Putamen (tissue), 1 donor: ENCODE measurements at regions not wholly inside any gene's neighbourhood (a gene's known extent, or its start where the extent isn't known, plus 50 kb on each side); places are given as distances from the start of the nearest gene placed in this dataset.
"Not testable (repeated sequence)": the region's sequence is repeated elsewhere in the genome, so short reads cannot be mapped to it uniquely, and the experiment has no call there.

Source experiments
- DNase-seq: peaks from one replicate; pipeline ENCODE4 v3.0.0-alpha.2; 2016; ENCODE audit warnings: low spot score

- DNase-seq: no peak
Measured at GRCh38 chr2:60247471-60247870, 306.0 kb downstream of the BCL11A start.

DNA sequence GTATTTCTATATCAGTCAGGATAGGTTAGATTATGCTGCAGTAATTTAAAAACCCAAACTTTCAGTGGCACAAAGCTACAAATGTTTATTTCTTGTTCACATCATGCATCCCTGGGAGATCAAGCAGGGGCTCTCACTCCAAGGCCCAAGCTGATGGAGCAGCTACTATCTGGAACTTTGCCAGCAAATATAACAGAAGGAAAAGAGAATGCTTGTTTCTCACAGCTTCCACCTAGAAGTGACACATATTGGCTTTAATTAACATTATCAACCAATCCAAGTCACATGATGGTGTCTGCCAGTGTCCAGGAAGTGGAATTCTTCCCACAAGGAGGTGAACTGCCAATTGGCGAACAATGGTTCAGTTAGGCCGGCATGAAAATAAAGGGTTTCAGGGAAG, 306.9 kb downstream of the BCL11A start:
- no peak for DNase-seq

DNA sequence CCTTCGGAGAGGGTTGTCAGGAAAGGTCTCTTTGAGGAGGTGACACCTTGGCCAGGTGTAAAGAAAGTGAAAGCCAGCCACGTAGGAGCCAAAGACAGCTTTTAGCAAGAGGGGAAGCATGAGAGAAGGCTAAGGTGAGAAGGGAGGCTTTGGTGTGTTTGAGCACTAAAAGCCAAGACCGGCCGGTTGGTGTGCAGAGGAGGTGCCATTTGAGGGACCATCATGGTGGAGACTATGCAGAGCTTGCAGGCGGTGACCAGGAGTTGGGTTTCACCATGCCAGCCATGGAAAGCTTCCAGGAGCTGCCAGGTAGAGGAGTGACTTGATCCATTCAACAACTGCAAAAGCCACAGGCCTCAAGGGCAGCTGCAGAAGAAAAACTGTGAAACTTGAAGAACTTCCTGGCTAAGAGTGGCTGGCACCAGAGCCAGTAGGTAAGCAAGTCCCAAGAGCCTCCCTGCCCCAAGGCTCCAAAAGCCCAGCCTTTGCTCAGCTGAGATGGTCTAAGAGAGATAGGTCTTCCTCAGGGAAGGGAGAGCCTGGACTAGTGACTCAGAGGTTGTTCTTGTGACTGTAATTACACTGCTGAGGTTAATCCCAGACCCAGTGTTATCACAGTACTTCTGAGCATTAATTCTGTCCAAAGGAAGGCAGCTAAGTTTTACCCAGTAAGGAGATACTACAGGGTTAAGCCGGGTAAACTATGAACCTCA, 319.0 kb downstream of the BCL11A start:
- no peak for DNase-seq

DNA sequence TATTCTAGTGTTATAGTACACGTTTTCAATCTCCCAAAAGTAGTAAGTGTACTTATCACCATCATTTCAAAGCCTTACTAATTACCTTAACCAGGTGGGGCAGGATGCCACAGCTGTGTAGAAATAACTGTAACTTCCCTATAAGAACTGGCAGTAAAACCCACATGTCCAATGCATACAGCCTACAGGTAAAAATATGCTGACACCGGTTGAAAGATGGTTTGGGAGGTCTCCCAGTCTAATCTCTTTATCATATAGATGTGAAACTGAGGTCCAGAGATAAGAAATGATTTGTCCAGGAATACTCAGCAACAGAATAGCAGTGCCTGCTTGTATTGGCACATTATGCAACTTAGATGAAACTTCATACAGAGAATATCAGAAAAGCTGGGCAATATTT, 322.9 kb downstream of the BCL11A start:
- DNase-seq: no peak

DNA sequence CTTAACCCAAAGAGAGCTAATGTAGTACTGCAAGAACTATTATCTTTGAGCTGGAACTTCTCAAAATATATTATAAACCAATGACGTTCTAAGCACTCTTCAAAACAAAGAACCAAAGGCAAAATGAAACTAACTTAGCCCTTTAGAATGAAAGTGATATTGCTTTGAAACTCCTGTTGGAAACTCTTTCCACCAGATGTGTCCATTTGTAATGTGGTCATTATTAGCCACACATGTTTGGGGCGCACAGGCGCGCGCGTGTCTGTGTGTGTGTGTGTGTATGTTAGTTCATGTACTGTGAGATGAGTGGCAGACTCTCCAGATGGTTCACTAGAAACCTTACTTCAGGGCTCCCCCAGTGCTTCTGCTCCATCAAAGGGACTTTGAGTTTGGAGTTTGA, 323.4 kb downstream of the BCL11A start:
- DNase-seq: no peak

DNA sequence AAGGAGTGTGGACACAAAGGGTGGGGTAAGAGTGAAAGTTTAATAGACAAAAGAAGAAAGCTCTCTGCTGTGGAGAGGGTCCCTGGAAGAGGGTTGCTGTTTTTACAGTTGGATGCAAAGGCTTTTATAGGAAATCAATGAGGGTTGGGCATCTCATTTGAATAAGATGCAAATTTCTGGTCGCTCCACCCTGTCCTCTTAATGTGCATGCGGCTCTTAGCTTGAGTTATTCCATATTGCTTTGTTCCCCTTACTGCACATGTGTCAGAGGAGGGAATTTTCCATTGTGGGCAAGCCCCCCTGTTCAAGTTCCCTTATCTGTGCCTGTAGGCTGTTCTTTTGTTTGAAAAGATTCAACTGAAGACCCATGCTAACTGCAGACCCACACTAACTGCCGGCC, 326.5 kb downstream of the BCL11A start:
- DNase-seq: no peak

- DNase-seq: no peak
Measured at GRCh38 chr2:60226191-60226590, 327.3 kb downstream of the BCL11A start.

DNA sequence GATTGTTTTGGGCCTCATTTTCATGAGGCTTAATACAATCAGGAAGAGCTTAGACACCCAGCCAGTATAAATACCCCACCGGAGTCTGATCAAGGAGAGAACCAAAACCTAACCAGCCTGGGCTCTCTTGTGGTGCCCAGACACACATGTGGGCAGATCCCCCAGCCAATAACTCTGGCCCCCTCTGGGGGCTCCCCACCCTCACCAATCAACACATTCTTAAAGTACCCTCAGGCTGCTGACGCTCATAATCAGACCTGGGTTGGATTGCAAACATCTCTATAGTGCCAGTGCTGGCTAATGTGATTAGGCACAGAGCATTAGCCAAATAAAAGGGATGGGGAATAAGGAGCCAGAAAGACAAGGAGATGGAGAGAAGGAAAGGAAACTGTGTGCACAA, 329.6 kb downstream of the BCL11A start:
- DNase-seq: no peak

- DNase-seq: no peak
Measured at GRCh38 chr2:60221098-60221497, 332.4 kb downstream of the BCL11A start.

- no peak for DNase-seq
Measured at GRCh38 chr2:60219536-60219935, 333.9 kb downstream of the BCL11A start.

DNA sequence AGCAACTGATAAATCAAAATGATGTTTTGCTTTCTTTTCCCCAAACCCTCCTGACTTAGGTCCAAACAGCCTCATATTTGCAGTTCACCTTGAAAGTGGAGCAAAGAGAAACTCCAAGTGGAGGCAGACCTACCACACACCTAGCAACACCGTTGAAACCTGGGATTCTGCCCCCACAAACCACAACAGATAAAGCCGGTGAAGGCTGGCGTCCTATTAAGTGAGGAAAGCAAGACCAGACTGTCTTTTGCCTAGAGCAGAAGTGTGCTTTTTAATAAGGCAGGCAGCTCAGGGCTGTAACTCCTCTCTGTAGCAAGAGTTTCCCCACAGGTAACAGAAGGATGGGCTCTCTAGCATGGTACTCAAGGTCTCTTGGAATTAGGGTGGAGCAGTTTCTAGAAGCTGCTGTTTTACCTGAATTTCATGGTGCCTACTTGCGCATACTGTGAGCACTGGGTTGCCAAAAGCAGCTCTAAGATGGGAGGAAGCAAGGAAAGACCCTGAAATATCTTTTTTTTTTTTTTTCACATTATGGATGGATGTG, 336.9 kb downstream of the BCL11A start:
- no peak for DNase-seq

DNA sequence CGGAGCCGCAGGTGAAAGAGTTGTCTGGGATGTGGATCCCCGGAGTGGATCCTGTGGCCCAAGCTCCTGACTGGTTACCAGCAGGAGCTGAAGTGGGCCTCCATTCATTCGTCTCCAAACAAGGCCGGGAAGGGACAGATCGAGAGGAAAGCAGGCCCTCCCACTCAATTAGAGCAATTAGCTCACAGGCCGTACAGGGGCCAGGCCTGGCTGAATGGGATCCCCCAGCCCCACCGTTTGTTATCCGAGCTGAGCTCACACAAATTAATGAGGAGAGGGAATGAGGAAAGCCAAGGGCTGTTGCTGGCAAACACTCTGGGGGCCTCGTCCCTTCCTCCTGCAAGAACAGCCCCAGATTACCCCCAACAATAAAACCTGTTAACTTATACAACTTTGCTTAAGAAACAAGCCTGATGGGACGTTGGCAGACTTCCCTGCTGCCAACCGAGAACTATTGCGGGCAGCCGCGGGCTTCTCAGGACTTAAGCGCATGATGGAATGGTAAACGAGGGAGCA, 338.0 kb downstream of the BCL11A start:
- DNase-seq: no peak

DNA sequence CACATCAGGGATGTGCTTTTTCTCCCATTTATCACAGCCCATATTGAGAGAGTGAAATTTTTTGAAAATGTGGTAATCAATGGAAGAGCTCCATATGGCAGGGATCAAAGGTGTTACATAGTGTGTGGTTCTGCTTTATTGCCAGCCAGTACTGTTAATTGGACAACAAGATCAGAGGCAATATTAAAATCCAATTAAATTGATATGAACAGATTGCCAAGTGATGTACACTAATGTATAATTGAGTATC, 338.9 kb downstream of the BCL11A start:
- no peak for DNase-seq

GRCh38 chr2:60213865-60214625, 339.4 kb downstream of the BCL11A start:
- DNase-seq: no peak

- no peak for DNase-seq
Measured at GRCh38 chr2:60212181-60212945, 341.1 kb downstream of the BCL11A start.

DNA sequence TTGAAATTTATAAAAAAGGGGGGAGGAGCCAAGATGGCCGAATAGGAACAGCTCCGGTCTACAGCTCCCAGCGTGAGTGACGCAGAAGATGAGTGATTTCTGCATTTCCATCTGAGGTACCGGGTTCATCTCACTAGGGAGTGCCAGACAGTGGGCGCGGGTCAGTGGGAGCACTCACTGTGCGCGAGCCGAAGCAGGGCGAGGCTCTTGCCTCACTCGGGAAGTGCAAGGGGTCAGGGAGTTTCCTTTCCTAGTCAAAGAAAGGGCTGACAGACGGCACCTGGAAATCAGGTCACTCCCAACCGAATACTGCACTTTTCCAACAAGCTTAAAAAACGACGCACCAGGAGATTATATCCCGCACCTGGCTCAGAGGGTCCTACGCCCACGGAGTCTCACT, 364.4 kb downstream of the BCL11A start:
- DNase-seq: not testable (repeated sequence)

- no peak for DNase-seq
Measured at GRCh38 chr2:60175290-60175689, 378.2 kb downstream of the BCL11A start.

DNA sequence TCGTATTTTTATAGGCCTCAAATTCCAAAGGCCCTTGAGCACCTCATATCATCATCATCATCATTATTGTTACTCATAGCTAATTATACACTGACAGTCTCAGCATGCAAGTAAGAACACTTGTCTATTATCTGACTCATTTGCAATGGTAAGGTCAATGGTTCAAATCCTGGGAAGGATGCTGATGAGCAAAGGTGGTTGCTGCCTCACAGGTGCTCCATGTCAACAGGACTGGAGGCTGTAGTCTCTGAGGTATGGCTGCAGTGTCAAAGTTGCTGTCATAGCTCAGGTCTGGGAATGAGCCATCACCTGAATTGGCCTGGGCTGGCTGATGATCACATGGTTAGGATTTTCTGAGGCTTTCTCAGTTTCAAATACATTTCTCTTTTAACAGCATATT, 379.3 kb downstream of the BCL11A start:
- DNase-seq: no peak

DNA sequence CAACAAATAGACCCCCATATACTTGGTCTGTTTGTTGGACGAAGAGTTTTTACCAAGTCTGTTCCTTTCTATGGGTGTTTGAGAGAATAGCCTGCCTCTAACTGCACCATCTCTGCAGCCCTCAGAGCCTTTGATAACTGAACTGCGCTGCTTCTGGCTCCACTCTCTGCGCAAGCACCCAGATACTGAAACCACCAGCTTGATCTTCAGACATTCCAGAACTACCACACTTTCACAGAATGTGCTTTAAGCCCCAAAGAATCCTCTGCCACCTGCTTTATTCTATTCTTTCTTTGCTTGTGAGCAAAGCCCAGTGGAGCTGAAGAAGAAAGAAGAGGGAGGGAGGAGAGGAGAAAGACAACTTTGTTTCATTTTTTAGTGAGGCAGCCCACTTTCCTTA, 380.7 kb downstream of the BCL11A start:
- DNase-seq: no peak

DNA sequence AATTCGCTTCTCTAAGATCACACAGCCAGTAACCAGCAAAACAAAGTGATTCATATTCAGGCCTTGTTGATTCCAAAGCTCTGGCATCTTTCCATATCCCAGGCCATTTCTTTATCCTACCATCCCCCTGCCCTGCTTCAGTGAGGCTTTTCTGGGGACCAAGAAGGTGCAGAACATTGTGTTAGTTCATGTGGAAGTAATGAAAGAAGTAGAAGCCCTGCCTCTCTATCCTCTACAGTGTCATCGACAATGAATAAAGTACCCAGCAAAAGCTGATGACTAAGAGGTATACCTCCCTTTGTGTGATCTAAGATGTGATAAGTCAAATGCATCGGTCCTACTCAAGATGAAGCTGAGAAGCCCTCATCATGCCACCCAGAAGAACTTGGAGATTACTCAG, 383.2 kb downstream of the BCL11A start:
- no peak for DNase-seq

- no peak for DNase-seq
Measured at GRCh38 chr2:60168247-60168646, 385.2 kb downstream of the BCL11A start.

DNA sequence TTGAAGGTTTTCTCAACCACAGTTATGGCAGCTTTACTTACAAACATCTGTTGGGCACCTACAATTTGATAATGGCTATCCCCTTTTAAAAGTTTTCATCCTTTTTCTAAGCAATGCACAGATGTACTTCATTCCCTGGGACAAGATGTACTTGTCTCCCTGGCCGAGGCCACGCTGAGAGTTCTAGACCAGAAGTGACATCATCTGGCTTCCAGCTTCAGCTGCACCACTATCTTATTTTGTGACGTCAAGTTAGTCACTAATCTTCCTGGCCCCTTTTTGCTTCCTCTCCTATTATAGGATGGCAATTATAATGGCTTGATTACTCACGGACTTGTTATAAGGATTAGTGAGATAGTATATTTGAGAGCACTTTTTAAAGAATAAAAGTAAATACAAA, 386.4 kb downstream of the BCL11A start:
- no peak for DNase-seq

GRCh38 chr2:60163691-60164090, 389.8 kb downstream of the BCL11A start:
- no peak for DNase-seq
